ENCODE measurements at regions not wholly inside any gene's neighbourhood (a gene's known extent, or its start where the extent isn't known, plus 50 kb on each side); places are given as distances from the start of the nearest gene placed in this dataset.
A peak's percentile ranks its signal among the peaks of the same experiment; 100 is the strongest.

GRCh38 chr14:35229792-35230089 lies 62.4 kb upstream of the PSMA6 start:
- no peak overlapping the region for H3K4me3 ChIP-seq (ENCODE audit: control insufficient read depth, low read depth, low read length)
- TF ChIP-seq, protein P1, sequence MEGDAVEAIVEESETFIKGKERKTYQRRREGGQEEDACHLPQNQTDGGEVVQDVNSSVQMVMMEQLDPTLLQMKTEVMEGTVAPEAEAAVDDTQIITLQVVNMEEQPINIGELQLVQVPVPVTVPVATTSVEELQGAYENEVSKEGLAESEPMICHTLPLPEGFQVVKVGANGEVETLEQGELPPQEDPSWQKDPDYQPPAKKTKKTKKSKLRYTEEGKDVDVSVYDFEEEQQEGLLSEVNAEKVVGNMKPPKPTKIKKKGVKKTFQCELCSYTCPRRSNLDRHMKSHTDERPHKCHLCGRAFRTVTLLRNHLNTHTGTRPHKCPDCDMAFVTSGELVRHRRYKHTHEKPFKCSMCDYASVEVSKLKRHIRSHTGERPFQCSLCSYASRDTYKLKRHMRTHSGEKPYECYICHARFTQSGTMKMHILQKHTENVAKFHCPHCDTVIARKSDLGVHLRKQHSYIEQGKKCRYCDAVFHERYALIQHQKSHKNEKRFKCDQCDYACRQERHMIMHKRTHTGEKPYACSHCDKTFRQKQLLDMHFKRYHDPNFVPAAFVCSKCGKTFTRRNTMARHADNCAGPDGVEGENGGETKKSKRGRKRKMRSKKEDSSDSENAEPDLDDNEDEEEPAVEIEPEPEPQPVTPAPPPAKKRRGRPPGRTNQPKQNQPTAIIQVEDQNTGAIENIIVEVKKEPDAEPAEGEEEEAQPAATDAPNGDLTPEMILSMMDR (conservative IDR thresholded peaks at IDR 0.05; ENCODE audit: control insufficient read depth, insufficient read depth, low read depth, low read length) = no peak
- DNase-seq (ENCODE audit: low read depth) = no peak

DNA sequence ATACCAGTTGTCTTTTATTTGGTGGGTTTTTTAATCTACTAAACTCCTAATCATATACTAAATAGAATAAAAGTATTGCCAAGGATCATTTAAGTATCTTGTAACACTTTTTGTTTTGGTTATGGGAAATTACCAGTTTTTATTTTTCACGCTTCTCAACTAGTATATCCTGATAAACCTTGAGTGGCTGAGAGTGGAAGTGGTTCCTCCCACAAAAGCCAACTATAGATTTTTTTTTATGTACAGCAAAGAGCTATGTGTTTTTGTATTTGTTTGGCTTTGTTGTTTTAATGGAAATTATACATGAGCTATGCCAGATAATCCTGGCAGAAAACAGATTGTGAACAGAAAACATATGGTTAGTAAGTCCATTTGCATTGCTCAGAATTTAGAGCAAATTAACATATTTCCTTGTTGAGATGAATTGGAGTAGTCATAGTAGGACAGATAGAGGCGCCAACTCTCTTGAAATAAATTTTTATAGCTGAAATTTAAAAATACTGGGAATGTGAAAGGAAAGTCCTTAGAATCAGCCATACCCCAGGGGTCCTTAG lies 60.9 kb upstream of the PSMA6 start:
- H3K4me3 ChIP-seq (ENCODE audit: control insufficient read depth, low read depth, low read length) = no peak overlapping the region
- DNase-seq (ENCODE audit: low read depth) = peak; percentile 24
- TF ChIP-seq, protein P1 (conservative IDR thresholded peaks at IDR 0.05; ENCODE audit: control insufficient read depth, insufficient read depth, low read depth, low read length) = no peak

DNA sequence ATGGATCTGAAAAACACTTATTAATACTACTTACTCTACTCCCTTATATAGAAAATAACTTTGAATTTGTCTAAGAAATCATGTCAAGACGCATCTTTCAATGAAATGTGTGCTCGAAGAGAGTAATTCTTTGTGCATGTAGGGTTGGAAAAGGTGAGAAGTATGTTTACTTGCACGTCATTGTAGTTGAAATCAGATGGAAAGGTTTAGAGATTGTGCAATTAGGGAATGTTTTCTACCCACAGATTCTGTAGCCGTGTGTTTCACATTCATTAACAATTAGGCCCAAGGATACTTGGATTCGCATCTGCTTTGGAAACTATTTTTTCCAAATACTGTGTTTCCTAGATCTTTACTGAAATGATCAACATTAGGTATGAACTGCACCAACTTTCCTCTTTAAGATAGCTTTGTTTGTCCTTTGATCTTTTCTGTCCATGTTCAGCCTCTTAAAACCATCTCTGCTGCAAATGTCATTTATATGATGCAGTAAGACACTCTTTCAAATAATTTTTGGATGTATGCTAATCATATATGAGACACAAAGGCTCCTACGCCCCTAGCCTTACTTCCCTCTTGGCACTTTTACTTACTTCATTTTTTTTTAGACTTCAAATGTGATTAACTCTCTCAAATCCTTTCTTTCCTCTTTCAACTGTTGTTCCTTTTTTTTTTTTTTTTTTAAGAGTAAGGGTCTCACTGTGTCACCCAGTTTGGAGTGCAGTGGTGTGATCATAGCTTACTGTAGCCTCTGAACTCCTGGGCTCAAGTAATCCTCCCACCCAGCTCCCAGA lies 58.0 kb upstream of the PSMA6 start:
- TF ChIP-seq, protein P1 (conservative IDR thresholded peaks at IDR 0.05; ENCODE audit: control insufficient read depth, insufficient read depth, low read depth, low read length) = no peak
- DNase-seq (ENCODE audit: low read depth) = peak; percentile 82
- H3K4me3 ChIP-seq (ENCODE audit: control insufficient read depth, low read depth, low read length) = no peak overlapping the region

DNA sequence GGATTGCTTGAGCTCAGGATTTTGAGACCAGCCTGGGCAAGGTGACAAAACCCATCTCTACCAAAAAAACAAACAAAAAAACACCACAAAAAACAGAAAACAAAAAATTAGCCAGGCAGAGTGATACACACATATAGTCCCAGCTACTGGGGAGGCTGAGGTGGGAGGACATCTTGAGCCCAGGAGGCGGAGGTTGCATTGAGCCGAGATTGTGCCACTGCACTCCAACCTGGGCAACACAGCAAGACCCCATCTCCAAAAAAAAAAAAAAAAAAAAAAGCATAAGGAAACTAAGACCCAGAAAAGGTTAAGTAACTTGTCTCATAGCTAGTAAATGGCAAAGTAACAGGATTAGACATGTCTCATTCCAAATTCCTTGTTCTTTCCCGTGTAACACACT lies 56.3 kb upstream of the PSMA6 start:
- TF ChIP-seq, protein P1 (conservative IDR thresholded peaks at IDR 0.05; ENCODE audit: control insufficient read depth, insufficient read depth, low read depth, low read length) = no peak
- no peak for DNase-seq (ENCODE audit: low read depth)

DNA sequence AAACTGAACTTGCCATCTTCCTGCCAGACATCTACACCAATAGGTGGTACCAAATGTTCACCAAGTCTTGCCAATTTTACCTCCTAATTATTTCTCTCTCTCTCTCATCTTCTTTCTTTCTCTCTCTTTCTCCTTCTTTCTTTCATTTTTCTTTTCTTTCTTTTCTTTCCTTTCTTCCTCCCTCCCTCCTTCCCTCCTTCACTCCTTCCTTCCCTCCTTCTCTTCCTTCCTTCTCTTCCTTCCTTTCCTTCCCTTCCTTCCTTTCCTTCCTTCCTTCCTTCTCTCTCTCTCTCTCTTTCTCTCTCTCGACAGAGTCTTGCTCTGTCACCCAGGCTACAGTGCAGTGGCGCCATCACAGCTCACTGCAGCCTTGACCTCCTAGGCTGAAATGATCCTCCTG lies 55.4 kb upstream of the PSMA6 start:
- DNase-seq (ENCODE audit: low read depth) = no peak
- no peak overlapping the region for H3K4me3 ChIP-seq (ENCODE audit: control insufficient read depth, low read depth, low read length)

More for the DNA sequence above, 56.3 kb upstream of the PSMA6 start:
- H3K4me3 ChIP-seq (ENCODE audit: control insufficient read depth, low read depth, low read length) = no peak overlapping the region

GRCh38 chr14:35240231-35240630 lies 52.0 kb upstream of the PSMA6 start:
- DNase-seq (ENCODE audit: low read depth) = no peak
- TF ChIP-seq, protein P1 (conservative IDR thresholded peaks at IDR 0.05; ENCODE audit: control insufficient read depth, insufficient read depth, low read depth, low read length) = no peak
- no peak overlapping the region for H3K4me3 ChIP-seq (ENCODE audit: control insufficient read depth, low read depth, low read length)

More for the DNA sequence above, 55.4 kb upstream of the PSMA6 start:
- TF ChIP-seq, protein P1 (conservative IDR thresholded peaks at IDR 0.05; ENCODE audit: control insufficient read depth, insufficient read depth, low read depth, low read length) = no peak
